Activated CD4-positive, alpha-beta T cell treated with anti-CD3 and anti-CD28 coated beads, Interleukin-10, Interleukin-2, amounts not matched to agents 100 ng/mL and 50 ng/mL, durations not matched to agents 16 hours and 8 hours (primary cell): ENCODE measurements at regions not wholly inside any gene's neighbourhood (a gene's known extent, or its start where the extent isn't known, plus 50 kb on each side); places are given as distances from the start of the nearest gene placed in this dataset.

Source experiments
- DNase-seq: peaks from one replicate; pipeline ENCODE4 v3.0.0-alpha.2; 2020

DNA sequence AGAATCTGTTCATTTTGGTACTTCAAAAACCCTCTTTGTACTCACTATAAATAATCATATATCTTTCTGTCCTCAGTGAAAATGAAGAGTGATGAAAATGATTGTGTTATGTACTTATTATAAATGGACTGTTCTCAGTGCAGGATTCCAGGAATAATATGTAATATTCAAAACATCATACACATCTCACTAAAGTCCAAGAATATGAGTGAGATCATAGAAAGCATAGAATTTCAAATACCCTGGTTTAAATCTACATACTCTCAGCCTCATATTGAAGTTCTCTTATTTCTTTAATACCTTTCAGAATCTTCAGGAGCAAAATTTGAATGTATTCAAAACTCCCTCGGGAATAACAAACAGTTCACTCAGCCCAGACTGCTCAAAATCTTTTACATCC, 868.0 kb downstream of the SLITRK6 start:
- DNase-seq: no peak

DNA sequence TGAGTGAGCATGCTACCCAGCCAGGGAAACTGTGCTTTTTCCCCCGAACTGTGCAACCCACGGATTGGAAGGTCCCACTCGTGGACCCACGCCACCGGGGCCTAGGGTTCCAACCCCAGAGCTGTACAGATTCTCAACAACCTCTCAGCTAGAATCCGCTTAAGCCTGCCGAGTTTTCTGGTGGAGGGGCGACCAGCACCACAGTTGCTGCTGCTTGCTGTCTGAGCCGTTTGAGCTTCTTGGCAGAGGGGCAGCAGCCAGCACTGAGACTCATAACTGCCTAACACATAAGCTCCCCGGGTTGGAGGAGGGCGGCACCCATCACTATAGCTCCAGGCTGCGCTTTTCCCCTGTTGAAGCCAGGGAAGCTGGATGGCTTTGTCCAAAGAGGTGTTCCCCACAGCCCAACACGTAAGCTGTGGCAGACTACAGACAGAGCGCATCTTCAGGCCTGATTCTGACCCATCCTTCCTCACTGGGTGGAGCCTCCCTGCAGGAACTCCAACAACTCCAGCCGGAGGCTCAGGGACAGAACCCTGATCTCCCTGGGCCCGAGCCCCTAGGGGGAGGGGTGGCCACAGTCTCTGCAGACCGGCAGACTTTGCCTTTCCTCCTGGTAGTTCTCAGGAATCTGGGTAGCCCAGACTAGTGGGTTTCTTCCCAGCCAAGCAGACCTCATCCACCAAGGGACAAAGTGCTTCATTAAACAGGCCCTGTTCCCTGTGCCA, 871.6 kb downstream of the SLITRK6 start:
- DNase-seq: no peak

DNA sequence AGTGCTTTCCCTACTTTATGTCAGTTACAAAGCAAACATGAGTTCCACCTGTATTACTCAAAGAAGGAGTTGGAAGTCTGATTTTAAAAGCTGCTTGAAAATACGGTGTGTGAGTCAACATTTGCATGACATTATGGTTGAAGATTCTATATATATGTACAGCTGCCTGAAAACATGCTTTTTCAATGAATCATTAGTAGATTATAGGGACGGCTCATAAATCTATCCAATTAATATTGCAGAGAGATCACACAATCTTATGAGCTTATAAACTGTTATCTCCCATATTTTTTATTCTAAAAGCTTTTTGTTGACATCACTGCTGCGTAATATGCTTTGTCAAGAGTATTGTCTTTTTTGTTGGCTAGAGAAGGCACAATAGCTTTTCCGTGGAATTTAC, 873.8 kb downstream of the SLITRK6 start:
- DNase-seq: no peak

DNA sequence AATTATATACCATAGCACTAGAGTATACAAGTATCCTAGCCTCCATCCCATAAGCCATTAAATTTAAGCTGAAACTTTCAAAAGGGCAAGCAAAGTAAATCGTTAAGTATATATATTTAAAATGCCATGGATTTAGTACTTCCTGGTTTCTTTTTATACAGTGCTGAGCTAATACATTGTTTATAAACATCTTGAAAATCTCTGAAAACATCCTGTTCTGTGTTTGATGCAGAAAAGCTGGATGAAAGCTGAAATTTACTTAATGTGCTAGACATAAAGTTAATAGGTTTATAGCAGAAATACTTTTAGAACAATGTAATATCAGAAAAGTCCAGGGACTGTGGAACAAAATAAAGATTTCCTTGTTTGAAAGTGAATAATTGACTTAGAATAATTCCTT, 875.4 kb downstream of the SLITRK6 start:
- no peak for DNase-seq

DNA sequence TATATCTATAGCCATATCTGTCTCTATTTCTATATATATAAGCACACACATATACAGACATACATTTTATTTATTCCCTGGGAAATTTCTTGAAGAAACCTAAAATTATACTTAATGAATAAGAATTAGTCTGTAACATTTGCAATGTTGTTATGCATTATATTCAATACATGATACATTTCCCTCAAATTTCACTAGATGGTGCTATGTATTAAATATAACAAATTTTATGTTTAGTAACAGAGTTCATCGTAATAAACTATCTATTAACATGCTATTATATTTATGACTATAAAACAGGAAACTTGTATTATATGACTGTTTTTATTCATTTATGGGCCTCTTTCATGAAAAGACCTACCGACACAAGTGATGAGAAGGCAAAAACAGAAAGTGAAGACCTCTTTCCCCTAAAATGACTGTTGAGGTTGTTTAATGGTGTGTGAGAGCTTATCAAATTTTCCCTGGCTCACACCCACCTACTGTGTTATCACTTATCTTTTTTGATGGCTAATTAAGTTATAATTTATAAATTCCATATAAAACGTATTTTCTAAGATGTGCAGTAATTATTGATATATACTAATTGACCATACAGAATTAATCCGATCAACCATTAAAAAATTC, 881.9 kb downstream of the SLITRK6 start:
- DNase-seq: no peak

DNA sequence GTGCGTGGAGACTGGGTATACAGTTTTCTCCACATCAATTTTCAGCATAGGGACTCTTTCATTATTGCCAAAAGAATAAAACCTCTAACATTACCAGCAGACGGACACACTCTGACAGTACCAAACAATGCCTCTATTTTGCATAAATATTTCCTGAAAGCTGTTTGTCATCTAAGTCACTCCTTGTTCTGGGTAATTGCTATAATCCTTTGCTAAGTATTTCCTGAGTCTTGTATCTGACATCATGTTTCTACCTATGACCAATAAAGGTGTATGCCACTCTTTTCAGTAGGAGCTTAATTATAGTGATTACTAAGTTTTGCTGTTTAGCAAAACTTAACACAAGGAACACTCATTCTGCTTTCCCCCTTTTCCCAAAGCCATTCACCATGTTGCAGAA, 886.5 kb downstream of the SLITRK6 start:
- DNase-seq: no peak

DNA sequence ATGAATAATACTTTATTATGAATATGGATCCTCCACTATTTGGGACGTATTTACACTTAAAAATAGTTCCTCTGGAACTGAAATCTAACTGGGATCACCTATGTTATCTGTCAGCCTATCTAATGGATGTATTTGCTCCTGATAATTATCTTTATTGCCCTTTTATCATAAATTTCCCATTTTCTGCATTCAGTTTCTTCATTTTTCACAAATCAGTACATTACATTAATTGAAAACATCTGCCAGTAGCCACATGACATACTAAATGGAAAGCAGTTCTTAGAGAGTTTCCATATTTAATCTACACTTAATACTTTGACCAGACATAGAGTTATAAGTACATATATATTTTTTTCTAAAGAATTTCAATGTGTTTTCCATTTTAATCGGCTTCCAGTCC, 888.8 kb downstream of the SLITRK6 start:
- DNase-seq: no peak

DNA sequence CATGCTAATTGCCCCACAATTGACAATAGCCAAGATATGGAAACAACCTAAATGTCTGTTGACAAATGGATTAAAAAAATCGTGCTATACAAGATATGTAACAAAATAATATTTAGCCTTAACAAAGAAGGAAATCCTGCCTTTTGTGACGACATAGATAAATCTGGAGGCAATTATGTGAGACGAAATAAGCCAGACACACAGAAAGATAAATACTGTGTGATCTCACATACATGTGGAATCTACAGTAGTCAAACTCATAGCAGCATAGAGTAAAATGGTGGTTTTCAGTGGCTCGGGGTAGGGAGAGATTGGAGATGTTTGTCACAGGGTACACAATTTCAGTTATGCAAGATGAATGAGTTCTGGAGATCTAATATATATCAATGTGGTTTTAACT, 895.8 kb downstream of the SLITRK6 start:
- no peak for DNase-seq

DNA sequence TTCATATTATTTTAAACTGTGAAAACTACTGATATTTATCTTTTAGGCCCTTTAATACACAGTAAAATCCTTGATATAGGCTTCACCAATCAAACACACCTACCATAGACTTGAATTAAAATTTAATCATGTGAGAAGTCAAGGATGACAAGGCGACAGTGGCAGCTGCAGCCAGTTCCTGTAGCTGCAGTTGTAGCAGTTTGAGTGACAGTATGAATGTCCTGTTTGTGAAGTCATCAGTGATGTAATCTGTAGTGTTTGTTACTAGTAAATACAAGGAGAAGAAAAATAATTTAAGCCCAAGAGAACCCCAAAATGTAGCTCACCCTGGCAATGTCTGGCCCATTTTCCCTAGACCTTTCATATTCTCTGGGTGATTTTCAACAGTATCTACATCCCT, 897.0 kb downstream of the SLITRK6 start:
- DNase-seq: no peak

DNA sequence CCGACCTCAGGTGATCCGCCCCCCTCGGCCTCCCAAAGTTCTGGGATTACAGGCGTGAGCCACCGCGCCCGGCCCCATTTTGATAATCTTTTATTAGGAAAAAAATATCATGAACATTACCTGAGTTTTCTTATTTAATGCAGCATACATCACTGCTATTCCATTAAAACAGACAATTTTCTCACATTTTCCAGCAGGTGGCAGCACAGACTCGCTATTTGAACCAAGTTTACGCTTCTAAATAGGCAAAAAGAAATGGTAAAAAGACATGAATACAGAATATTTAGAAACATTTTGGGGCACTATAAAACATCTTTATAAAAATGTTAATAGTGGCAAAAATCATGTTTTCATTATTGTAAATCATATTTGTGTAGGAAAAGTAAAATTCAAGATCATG, 903.1 kb downstream of the SLITRK6 start:
- peak; percentile 39 for DNase-seq

DNA sequence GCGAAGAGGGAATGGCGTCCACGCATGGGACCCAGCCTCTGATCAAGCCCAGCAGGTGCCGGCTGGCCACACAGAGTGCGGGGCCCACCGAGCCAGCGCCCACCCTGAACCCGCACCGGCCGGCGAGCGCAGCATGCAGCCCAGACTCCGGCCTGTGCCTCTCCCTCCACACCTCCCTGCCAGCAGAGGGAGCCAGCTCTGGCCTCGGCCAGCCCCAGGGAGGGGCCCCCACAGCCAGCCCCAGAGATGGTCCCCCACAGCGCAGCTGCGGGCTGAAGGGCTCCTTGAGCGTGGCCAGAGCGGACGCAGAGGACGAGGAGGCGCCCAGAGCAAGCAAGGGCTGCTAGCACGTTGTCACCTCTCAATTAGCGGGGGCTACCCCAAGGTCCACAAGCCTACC, 904.5 kb downstream of the SLITRK6 start:
- DNase-seq: no peak

DNA sequence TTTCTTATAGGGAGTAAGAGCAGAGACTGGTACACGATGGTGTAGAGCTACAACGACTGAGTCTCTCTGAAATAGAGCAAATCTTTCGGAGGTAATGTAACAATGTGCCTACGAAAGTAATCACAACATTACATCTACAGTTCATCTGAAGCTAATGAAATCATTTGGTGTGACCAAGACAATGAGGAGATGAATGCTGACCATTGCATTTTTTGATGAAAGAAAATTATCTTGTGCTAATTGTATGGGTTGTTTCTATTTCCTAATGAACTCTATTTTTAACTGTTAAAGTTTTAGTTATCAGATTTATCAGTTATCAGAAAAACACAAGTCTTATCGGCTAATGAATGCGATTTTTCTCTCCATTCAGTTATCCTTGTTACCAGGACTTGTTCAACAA, 913.4 kb downstream of the SLITRK6 start:
- no peak for DNase-seq

DNA sequence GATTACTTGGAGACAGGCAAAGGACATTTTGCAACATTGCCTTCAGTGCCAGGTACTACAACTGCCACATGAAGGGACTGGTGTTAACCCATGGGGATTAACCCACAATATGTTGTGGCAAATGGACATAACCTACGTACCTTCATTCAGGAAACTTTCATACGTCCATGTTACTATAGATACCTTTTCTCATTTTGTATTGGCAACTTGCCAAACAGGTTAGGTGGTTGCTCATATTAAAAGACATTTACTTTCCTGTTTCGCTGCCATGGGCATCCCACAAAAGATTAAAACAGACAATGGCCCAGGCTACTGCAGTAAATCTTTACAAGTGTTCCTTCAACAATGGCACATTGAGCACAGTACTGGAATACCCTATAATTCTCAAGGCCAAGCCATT, 925.3 kb downstream of the SLITRK6 start:
- no peak for DNase-seq

DNA sequence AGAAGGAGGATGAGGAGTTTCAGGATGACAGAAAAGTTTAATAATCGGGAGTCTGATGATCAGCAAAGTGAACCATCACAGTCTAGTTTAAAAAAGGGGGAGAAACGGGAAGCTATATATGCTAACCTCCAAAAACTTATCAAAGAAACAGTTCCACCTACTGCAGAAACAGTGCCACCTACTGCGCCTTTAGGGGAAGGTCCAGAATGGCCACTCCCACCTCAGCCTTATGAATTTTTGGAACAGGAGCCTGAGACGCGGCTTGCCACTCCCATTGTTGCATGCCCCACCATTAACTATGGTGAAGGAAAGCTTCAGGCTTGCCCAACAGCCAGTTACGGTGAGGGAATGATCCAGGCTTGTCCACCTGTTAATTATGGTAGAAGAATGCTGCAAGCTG, 929.0 kb downstream of the SLITRK6 start:
- no peak for DNase-seq

DNA sequence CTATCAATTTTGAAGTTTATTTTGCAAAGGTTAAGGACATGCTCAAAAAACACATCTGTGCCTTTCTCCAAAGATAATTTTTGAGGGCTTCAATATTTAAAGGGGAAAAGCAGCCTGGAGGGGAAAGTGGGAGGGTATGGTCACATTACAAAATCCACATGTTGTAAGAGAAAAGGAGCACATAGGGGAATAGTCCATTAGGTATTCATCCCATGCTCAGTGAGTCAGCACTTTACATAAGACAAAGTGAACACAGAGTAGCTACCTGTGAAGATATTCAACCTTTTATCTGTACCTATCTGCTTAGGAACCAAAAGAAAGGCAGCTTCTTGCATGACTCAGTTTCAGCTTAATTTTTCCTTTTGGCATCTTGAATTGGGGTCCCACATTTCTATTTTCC, 932.0 kb downstream of the SLITRK6 start:
- no peak for DNase-seq

DNA sequence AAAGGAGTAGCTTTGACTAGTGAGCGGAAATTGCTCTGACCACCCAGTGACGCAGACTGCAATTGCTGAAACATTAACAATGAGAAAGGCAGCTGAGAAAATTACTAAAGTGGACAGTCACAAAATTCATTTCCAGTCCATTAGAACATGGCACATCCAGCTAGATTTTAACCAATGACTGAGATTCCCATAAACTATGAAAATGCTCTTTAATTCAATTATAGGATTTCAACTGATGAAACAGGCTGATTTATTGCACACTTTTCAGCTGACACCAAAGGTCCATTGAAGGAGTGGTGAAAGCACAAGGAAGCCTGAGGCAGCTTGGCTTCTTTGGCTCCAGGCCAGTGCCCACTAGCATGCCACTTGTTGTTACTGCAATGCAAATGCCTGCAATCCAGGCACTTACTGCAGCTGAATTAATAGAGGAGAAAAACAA, 933.4 kb downstream of the SLITRK6 start:
- no peak for DNase-seq

DNA sequence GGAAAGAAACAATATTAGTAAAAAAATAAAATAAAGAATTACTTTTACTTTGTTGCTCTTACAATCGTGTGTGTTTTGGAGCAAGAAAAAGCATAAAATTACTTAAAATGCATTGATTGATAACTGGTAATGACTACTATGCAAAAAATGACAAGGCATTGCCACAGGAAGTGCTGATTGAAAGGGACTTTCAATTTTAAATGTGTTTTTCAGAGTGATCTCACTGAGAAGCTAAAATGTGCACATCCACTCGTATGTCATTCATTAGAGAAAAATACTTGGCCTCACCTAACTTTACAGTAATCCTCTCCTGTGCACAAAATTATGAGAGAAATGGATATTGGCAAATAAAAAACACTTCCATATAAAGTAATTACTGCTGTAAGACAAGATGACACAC, 934.9 kb downstream of the SLITRK6 start:
- DNase-seq: no peak

DNA sequence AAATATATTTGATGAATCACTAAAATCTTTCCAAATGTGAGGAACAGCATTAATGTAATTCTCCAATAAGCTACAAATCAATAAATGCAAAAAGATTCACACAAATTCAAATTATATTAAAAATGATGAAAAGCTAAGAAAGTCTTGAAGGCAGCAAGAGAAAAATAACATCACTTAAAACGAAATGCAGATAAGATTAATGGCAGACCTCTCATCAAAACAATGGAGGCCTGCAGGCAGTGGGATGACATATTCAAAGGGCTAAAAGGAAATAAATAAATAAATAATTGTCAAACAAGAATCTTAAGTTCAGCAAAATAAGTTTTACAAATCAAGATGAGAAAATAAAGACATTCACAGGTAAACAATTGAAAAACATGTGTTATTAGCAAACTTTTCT, 952.1 kb downstream of the SLITRK6 start:
- no peak for DNase-seq

DNA sequence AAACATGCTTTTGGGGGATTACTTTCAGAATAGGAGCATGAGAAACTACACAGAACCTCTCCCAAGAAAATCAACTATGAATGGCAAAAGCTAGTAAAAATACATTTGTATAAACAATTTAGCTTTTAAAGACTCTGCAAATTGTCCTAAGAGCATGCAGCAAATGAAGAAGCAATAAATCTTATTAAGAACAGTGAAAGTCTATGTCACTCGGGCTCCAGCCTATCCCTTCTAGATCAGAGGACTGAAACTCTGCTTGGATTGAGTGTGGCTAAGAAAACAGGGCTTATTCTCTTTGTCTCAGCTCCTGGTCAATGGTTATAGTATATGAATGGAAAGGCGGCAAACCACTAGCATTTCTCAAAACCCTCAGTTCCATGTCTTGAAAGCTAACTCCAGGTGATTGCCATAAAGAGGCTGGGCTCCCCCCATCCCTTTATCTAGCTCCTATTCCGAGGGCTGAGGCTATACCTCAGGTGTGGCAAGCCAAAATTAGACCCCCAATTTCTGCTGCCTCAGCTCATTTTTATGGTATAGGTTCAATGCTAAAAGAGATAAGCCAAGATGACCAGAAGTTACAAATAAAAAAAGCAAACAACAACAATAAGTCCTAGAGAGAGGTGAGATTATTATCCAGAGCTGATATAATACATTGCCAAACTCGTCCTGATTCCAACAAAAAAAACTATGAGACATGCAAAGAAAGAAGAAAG, 953.2 kb downstream of the SLITRK6 start:
- DNase-seq: no peak

DNA sequence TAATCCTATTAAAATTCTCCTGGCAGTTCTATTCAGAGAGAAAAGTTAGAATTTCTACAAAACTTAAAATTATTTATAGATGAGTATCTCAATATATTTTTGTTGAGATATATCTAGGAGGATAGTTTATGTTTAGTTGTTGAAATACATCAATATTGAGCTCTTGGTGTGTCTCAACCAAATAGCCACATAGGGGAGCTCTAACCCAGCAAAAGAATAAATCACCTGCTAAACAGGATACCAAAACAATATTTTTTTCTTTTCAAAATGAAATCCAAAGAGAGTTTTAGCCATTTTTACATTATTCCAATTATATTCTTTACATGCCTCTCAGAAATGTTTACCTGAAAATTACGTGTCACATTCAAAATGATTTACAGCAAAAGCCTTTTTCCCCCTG, 954.7 kb downstream of the SLITRK6 start:
- no peak for DNase-seq

DNA sequence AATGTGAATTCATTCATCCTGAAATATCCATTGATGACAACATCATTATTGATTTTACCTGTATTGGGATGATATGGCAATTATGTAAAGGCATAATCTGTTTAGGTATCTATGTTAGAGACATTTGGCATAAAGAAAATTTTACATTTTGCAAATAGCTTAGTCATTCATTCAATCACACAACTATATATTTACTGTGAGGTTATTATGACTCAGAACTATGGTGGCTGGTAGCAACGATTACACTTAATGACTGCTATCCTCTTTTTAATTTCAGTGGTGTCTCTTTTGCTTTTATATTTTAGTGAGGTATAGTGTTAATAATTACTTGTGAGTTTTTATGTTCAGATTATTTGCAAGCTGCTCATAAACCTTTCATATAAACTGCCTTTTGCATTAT, 955.9 kb downstream of the SLITRK6 start:
- DNase-seq: no peak

DNA sequence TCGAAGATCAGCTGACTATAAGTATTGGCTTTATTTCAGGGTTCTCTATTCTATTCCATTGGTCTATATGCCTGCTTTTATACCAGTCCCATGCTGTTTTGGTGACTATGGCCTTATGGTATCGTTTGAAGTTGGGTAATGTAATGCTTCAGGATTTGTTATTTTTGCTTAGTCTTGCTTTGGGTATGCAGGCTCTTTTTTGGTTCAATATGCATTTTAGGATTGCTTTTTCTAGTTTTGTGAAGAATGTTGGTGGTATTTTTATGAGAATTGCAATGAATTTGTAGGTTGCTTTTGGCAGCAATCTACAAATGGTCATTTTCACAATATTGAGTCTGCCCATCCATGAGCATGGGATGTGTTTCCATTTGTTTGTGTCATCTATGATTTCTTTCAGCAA, 951.9 kb upstream of the SLITRK1 start:
- DNase-seq: no peak

DNA sequence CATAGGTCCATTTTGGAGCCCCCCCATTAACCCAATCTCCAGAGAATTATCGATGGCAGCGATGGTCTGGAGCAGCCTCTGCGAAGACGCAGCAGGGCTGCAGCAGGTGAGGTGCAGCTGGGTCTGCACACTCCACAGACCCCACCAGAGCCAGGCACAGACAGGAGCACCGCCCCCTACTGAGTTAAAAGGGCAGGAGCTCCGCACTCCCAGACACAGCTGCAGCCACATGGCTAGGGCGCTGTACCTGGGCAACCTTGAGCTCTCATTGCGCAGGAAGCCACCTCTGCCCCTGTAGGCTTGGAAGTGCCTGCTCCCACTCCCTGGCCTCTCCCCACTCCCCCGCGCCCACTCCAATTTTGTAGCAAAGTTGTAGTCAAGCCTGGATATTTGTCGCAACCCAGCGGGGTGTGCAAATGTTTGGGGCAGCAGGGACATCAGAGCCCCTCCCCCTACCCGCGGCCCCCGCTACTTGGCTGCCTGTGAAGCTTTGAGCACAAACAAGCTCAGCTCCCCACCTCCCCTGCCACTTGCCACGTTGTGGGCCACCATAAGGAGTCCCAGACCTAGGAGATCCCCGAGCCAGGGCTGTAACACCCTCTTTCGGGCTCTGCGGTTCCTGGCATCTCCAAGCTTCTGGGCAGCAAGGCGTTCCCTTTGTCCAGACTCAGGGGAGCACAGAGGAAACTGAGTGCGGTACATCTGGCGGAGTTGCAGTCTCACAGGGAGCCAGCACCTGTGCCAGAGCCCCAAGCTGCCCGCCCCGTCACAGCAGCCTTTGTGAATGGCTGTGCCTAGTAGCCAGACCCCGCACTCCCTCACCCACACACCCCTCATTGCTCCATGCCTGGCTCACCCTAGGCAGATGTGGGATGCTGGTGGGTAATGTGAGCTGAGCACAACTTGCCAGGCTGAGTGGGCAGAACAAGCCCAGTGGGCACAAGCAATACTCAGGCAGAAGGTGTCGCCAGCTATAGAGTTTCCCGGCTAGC, 949.7 kb upstream of the SLITRK1 start:
- no peak for DNase-seq
